NCI-H1417 (cell line): ENCODE measurements at regions not wholly inside any gene's neighbourhood (a gene's known extent, or its start where the extent isn't known, plus 50 kb on each side); places are given as distances from the start of the nearest gene placed in this dataset.

ENCODE experiments used
- DNase-seq, 3 experiments: peaks; one replicate each; lab custom pipeline; 2025; lab: John Stamatoyannopoulos, UW

- DNase-seq = no peak
Observed at GRCh38 chr12:45549337-45549902, 180.1 kb upstream of the ARID2 start.

DNA sequence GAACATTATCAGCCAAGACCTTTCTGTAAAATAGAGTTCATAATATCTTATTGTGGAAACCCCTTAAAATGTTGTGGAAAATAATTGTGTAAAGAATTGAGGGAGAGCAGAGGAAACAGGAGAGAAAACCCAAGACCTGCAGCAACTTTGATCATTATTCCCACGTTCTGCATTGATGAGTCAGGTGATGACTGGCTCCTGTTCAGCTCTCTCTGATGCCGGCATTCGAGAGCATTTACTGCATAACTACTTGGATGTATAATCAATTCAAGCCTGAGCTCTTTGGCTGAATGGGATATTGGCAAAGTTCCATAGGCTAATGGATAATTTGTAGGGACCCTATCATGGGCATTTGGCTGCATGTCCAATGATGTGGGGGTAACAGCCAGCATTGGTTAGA is 176.3 kb upstream of the ARID2 start:
- peak in 1 of 3 experiments; percentile 51 for DNase-seq

GRCh38 chr12:45557016-45557415 is 172.5 kb upstream of the ARID2 start:
- DNase-seq = no peak

- DNase-seq = no peak
Observed at GRCh38 chr12:45558353-45558752, 171.2 kb upstream of the ARID2 start.

GRCh38 chr12:45559537-45559936 is 170.0 kb upstream of the ARID2 start:
- no peak for DNase-seq

DNA sequence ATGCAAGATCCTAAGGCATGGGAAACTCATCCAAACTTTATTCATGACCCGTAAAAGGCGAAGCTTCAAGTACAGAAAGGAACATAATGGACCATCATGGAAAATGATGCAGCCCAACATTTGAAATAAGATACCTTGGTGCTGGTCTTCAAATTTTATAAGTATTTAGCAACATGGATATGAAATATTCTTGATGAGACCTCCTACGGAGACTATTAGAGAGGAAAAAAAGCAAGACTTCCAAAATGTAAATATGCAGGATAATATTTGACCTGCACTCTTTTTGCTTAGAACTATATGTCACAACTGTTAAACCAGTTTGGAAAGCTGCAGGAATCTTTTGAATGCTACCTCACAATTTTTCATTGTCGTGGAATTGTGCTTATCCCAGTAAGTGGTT is 168.8 kb upstream of the ARID2 start:
- DNase-seq = no peak

DNA sequence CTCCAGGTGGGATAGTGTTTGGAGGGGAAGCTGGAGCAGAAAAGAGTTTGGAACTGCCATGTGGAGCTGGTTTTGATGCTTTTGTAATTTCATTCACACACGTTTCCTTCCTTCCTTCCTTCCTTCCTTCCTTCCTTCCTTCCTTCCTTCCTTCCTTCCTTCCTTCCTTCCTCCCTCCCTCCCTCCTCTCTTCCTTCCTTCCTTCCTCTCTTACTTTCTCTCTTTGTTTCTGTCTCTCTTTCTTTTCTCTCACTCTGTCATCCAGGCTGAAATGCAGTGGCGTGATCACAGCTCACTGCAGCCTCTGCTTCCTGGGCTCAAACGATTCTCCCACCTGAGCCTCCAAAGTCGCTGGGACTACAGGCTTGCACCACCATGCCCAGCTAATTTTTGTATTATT is 168.0 kb upstream of the ARID2 start:
- no peak for DNase-seq

DNA sequence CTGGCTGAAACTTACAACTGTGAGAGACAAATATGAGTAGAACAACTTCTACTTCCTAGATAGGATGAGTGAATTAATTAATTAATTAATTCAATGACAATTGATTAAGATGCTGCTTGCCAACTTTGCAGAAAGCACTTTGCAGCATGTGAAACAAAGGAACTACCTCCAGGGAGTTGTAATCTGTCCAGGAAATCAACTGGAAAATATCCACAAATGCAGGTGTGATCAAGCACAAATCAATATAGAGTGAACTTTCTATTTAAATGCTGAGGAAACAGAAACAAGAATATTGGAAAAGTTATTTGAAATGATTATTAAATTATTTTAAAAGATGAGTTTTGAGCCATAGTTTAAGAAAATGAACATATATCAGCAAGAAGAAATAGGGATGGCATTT is 163.9 kb upstream of the ARID2 start:
- DNase-seq = peak in 1 of 3 experiments; percentile 23

- peak in 1 of 3 experiments; percentile 27 for DNase-seq
Observed at GRCh38 chr12:45566257-45566656, 163.2 kb upstream of the ARID2 start.

GRCh38 chr12:45568808-45569207 is 160.7 kb upstream of the ARID2 start:
- DNase-seq = no peak

DNA sequence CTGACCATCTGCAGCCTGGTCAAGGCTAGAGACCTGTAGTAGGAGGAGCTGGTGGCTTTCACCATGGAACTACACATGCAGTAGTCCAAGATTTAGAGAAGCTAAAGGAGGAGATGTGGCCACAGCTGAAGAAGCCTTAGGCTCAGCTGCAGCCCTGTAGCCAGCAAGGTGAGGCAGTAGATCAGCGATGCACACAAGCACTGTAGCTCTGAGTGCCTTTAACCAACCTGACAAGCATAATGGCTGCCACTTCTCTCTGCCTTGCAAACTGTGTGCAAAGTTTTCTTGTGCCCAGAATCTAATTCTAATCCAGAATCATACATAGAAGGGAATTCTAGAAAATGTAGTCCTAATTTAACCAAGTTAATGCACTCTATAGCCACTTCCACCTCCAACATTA is 159.0 kb upstream of the ARID2 start:
- no peak for DNase-seq

GRCh38 chr12:45572114-45572513 is 157.4 kb upstream of the ARID2 start:
- peak in 1 of 3 experiments; percentile 59 for DNase-seq

- DNase-seq = no peak
Observed at GRCh38 chr12:45575417-45575816, 154.1 kb upstream of the ARID2 start.

DNA sequence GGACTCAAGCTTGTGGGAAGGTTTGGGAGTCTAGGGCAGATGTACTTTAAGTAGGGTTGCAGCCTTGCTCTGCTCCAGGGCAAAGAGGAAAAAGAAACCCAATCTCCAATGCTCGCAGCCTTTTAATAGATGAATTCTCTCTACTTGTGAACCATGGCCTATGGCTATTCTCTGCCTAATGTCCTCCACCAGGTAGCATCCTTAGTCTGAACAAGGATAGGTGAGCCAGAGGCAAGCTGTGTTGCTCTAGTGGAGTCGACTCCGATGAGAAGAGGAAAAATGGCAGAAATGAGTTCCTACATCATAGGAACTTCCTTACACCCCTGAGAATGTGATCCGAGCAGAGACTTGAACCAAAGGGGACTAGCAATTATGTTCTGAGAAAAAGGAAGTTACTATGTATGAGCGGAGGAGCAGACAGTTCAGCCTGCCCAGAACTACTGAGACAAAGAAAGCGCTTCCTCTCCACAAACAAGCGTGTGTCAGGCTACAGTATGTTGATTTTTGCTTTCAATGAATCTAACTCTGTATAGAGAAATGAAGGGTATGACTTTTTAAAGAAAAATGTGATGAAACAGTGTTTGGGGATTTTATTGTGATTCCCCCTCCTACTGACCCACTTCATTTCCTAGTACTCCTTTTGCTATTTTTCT is 153.6 kb upstream of the ARID2 start:
- no peak for DNase-seq

DNA sequence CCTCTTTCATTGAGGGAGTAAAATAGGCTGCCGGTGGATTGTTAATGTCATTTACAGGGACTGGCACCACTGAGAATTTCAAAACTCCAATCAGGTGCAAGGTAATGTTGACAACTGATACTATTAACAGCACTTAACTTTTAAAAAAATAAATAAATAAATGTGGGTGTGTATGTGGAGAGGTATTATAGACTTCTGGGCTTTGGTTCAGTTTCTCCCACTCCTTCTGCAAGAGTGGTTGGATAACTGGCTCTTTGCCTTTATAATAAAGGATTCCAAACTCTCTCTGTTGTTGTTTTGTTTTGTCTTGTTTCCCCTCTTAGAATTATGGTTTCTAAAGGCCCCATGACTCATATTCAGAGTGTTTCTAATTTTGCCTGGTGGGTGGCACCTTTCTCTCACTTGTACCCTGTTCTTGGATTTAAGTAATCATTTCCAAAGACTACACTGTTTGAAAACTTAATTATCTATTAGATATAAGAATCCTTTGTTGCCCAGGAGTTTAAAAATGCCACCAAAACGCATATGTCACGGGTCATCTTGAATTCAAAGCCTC is 151.6 kb upstream of the ARID2 start:
- DNase-seq = no peak

DNA sequence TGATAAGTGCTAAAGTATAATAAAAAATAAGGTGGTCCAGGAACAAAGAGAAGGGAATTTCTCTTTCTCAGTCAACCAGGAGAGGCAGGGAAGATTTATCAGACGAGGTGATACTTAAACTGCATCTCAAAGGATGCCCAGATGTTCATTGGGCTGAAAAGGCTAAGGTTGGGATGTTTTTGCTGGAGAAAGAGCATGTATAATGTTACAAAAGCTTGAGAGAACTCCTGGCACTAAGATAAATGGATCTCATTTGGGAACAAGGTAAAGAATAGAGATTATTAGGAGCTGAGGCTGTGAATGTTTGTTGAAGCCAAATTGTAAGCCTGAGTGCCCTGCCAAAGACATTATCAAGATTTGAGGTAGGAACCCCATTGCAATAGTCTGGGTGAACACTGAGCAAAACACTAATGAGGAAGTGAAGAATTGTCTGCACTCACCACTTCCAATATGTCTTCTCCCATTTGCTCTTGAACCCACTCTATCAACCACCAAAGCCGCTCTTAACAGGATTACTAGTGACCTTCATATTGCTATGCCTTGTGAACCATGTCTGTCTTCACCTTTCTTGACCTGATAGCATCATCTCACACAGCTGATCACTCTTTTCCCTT is 149.0 kb upstream of the ARID2 start:
- no peak for DNase-seq

DNA sequence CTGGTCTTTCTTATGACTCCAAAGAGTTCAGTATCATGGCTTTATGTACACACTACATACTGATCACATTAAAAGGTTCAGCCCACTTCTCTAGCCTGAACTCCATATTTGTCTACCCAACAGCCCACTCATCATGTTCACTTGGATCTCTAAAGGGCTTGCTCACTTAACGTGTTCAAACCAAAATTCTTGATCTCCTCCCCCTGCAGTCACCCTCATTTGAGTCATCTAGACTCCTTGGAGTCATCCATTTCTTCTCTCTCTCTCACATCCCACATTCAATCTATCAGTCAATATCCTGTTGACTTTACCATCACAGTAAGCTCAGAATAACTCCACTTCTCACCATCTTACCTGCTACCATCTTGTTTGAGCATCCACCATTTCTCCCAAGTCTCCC is 148.4 kb upstream of the ARID2 start:
- no peak for DNase-seq

GRCh38 chr12:45582536-45582935 is 147.0 kb upstream of the ARID2 start:
- no peak for DNase-seq

- DNase-seq = no peak
Observed at GRCh38 chr12:45582986-45583659, 146.4 kb upstream of the ARID2 start.

DNA sequence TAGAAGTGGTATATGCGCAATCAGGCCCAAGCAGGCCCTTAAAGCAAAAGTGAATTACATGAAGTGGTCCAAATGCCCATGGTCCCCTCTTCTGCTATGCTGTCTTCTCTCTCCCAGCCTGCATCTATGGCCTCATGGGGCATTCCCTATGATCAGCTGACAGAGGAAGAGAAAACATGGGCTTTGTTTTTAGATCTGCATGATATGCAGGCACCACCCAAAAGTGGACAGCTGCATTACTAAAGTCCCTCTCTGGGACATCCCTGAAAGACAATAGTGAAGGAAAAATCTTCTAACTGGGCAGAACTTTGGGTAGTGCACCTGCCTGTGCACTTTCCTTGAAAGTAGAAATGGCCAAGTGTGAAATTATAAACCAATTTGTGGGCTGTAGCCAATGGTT is 145.2 kb upstream of the ARID2 start:
- DNase-seq = no peak

GRCh38 chr12:45585522-45586230 is 143.8 kb upstream of the ARID2 start:
- no peak for DNase-seq

DNA sequence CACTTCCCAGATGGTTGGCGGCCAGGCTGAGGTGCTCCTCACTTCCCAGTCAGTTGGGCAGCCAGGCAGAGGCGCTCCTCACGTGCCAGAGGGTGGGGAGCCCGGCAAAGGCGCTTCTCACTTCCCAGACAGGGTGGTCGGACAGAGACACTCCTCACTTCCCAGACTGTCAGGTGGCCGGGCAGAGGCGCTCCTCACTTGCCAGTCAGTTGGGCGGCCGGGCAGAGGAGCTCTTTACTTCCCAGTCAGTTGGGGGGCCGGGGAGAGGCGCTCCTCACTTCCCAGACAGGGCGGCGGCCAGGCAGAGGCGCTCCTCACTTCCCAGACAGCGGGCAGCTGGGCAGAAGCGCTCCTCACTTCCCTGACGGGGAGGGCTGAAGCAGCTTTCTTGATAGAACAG is 143.0 kb upstream of the ARID2 start:
- no peak for DNase-seq
